Uterus (tissue), 3 donors: ENCODE measurements at regions not wholly inside any gene's neighbourhood (a gene's known extent, or its start where the extent isn't known, plus 50 kb on each side); places are given as distances from the start of the nearest gene placed in this dataset.

Experiments used
- DNase-seq, 2 donors: peaks; one replicate each; pipeline ENCODE4 v3.0.0-alpha.2; 2019 to 2020
- H3K27ac ChIP-seq, 2 donors: fragments of 200-600 bp; sonication (generic); 1 replicate in 1 of 2; 2 replicates in 1 of 2; pipeline ENCODE4 v1.5.1; 2016 to 2018
- H3K27me3 ChIP-seq, 2 donors: fragments of 200-600 bp; sonication (generic); one replicate each; pipeline ENCODE4 v1.5.1; 2018 to 2019; ENCODE audit warnings: control low read depth in 1 of 2
- H3K36me3 ChIP-seq, 2 donors: fragments of 200-600 bp; sonication (generic); one replicate each; pipeline ENCODE4 v1.5.1; 2019; ENCODE audit warnings: control low read depth in 1 of 2
- H3K4me1 ChIP-seq, 2 donors: fragments of 200-600 bp; sonication (generic); one replicate each; pipeline ENCODE4 v1.5.1; 2018 to 2019; ENCODE audit warnings: control low read depth in 1 of 2
- H3K4me3 ChIP-seq, 2 donors: fragments of 200-600 bp; sonication (generic); 1 replicate in 1 of 2; 2 replicates in 1 of 2; pipeline ENCODE4 v1.5.1; 2018 to 2019; ENCODE audit warnings: mild to moderate bottlenecking in 1 of 2
- H3K9me3 ChIP-seq, 2 donors: fragments of 200-600 bp; sonication (generic); one replicate each; pipeline ENCODE4 v1.5.1; 2019; ENCODE audit warnings: control low read depth in 1 of 2
- POLR2A ChIP-seq, 2 donors: fragments of 450-650 bp; IDR thresholded peaks; one replicate each; pipeline ENCODE4 v1.6.1; 2016; ENCODE audit warnings: antibody characterized with exemption in 2 of 2, mild to moderate bottlenecking in 1 of 2, moderate library complexity in 1 of 2
- intact Hi-C: fragments of 100-400 bp; cut with DNase I; formaldehyde crosslinking; loops from one replicate; pipeline ENCODE4 v1.15.1; 2023; ENCODE audit warnings: low total_unique reads
- TF ChIP-seq, protein P1 (sequence below), 4 experiments: fragments of 200-600 bp in 2 of 4; fragments of 450-650 bp in 2 of 4; sonication (generic) in 2 of 4; IDR thresholded peaks; one replicate each; pipeline ENCODE4 v1.5.1; 2016 to 2019; ENCODE audit warnings: antibody characterized with exemption in 4 of 4, mild to moderate bottlenecking in 2 of 4, moderate library complexity in 1 of 4
- donor health status: DM: yes; HTN: yes; CAD: no.

DNA sequence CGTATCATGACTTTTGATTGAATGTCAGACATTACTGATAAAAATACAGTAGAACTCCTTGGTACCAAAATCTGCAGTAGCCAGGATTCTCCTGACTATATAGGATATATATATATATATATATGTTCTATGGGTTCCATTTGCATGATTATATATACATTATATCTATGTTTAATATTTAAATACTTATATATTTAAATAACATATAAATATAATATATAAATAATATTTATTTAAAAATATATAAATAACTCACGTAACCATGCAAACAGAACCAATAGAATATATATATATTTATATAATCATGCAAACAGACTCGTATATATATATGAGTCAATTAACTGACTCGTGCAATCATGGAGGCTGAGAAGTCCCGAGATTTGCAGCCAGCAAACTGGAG, 278.8 kb upstream of the PLXNA2 start:
- Histone ChIP-seq H3K36me3 (no peaks in the 10 kb centered on the region), H3K27ac (no peak overlapping the region), H3K4me3 (no peak overlapping the region), H3K27me3 (no peaks in the 10 kb centered on the region), H3K4me1 (no peaks in the 10 kb centered on the region), H3K9me3 (no peaks in the 10 kb centered on the region)
- TF ChIP-seq, protein P1, sequence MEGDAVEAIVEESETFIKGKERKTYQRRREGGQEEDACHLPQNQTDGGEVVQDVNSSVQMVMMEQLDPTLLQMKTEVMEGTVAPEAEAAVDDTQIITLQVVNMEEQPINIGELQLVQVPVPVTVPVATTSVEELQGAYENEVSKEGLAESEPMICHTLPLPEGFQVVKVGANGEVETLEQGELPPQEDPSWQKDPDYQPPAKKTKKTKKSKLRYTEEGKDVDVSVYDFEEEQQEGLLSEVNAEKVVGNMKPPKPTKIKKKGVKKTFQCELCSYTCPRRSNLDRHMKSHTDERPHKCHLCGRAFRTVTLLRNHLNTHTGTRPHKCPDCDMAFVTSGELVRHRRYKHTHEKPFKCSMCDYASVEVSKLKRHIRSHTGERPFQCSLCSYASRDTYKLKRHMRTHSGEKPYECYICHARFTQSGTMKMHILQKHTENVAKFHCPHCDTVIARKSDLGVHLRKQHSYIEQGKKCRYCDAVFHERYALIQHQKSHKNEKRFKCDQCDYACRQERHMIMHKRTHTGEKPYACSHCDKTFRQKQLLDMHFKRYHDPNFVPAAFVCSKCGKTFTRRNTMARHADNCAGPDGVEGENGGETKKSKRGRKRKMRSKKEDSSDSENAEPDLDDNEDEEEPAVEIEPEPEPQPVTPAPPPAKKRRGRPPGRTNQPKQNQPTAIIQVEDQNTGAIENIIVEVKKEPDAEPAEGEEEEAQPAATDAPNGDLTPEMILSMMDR (IDR thresholded peaks at IDR 0.05) = no peak
- TF ChIP-seq POLR2A (IDR thresholded peaks at IDR 0.05) = no peak
- intact Hi-C loops = no loop called here
- no peak for DNase-seq

DNA sequence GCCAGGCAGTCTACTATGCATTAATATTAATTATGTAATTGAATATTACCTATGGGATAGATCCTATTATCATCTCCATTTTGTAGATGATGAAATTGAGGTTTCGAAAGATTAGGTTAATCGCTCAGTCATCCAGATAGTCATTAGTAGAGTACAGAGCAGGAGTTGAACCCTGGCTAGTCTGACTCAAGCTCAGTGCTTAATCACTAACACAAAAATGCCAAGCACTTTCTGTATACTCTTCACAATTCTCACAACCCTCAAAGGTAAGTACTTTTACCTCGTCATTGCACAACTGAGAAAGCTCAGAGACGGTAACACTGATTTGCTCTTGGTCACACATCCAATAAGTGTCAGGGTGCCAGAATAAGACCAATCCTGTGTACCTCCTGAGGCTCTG, 280.2 kb upstream of the PLXNA2 start:
- no peak overlapping the region for H3K27ac ChIP-seq
- H3K27me3 ChIP-seq = no peaks in the 10 kb centered on the region
- DNase-seq = no peak
- no peak for TF ChIP-seq POLR2A (IDR thresholded peaks at IDR 0.05)
- TF ChIP-seq, protein P1 (IDR thresholded peaks at IDR 0.05) = no peak
- intact Hi-C loops = no loop called here
- H3K36me3 ChIP-seq = no peaks in the 10 kb centered on the region
- H3K9me3 ChIP-seq = no peaks in the 10 kb centered on the region
- no peaks in the 10 kb centered on the region for H3K4me1 ChIP-seq
- H3K4me3 ChIP-seq = no peak overlapping the region

DNA sequence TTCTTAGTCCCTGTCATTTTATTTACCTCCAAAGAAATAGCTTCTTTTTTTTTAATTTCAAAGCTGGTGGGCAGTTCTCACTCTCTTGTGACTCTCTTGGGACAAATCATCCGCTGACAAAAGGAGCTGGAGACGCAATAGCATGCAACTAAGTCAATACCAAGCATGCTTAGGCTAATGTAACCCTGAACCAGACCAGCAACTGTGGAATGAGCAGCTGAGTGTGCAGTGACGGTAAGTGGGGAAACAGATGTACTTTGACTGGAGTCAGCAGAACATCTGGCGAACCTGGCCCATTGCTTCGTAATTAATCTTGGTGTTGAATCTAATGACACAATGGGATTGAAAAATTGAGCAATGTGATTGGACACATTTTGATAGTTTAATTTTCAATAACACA, 280.7 kb upstream of the PLXNA2 start:
- Histone ChIP-seq H3K4me1 (no peaks in the 10 kb centered on the region), H3K27ac (no peak overlapping the region), H3K27me3 (no peaks in the 10 kb centered on the region), H3K4me3 (no peak overlapping the region), H3K36me3 (no peaks in the 10 kb centered on the region), H3K9me3 (no peaks in the 10 kb centered on the region)
- TF ChIP-seq, protein P1 (IDR thresholded peaks at IDR 0.05) = no peak
- no peak for TF ChIP-seq POLR2A (IDR thresholded peaks at IDR 0.05)
- intact Hi-C loops = no loop called here
- DNase-seq = no peak

DNA sequence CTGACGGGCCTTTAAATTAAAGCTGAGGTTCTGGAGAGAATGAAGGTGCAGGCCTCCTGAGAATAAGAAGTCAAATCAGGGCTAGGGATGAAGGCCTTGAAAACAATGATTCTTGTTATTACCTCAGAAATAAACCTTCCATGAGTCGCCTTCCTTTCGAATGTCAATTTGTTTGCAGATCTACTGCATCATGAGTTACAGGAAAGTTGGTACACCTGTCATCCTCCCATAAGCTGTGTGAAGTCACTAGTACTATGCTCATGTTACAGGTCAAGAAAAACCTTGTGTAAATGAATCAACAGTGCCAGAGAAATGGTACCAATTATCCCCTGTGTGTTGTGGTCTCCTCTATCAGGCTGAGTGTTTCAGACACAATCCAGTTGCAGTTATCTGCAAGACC, 281.2 kb upstream of the PLXNA2 start:
- Histone ChIP-seq H3K4me1 (no peaks in the 10 kb centered on the region), H3K27me3 (no peaks in the 10 kb centered on the region), H3K27ac (no peak overlapping the region), H3K36me3 (no peaks in the 10 kb centered on the region), H3K4me3 (no peak overlapping the region), H3K9me3 (no peaks in the 10 kb centered on the region)
- intact Hi-C loops = no loop called here
- DNase-seq = no peak
- TF ChIP-seq POLR2A (IDR thresholded peaks at IDR 0.05) = no peak
- TF ChIP-seq, protein P1 (IDR thresholded peaks at IDR 0.05) = no peak

DNA sequence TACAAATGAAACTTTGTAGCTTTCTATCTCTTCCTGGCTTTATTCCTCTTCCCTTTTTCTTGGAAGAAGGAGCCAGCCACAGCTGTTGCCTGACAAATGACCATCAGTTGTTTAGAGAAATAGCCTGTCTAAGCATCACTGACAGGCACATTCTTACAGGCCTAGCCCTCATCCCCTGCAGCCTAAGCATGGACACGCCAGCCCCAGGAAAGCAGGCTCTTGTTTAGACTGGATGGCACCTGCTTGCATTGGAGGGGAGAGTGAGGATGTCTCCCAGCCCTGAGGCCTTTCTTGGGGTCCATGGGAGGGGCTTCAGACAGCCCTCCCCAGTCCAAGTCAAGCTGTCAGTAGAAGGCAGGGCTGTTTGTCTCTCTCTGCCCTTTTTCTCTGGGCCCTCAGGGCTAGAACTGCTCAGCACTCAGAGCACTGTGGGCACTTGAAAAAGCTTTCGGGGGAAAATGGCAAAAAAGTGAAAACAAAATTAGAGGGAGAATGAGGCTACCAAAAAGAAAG, 282.5 kb upstream of the PLXNA2 start:
- no peaks in the 10 kb centered on the region for H3K4me1 ChIP-seq
- intact Hi-C loops = no loop called here
- H3K36me3 ChIP-seq = no peaks in the 10 kb centered on the region
- no peak overlapping the region for H3K4me3 ChIP-seq
- H3K9me3 ChIP-seq = no peaks in the 10 kb centered on the region
- no peak overlapping the region for H3K27ac ChIP-seq
- H3K27me3 ChIP-seq = no peaks in the 10 kb centered on the region
- TF ChIP-seq, protein P1 (IDR thresholded peaks at IDR 0.05) = no peak
- TF ChIP-seq POLR2A (IDR thresholded peaks at IDR 0.05) = no peak
- DNase-seq = no peak
